NCI-H2029 (cell line): ENCODE measurements at regions not wholly inside any gene's neighbourhood (a gene's known extent, or its start where the extent isn't known, plus 50 kb on each side); places are given as distances from the start of the nearest gene placed in this dataset.
A peak's percentile ranks its signal among the peaks of the same experiment; 100 is the strongest.

ENCODE experiments used
- DNase-seq: peaks from one replicate; lab custom pipeline; 2025; lab: John Stamatoyannopoulos, UW

GRCh38 chr3:164572436-164572835 lies 505.9 kb downstream of the SI start:
- DNase-seq: no peak

- DNase-seq: no peak
Measured at GRCh38 chr3:164550857-164551256, 527.4 kb downstream of the SI start.

GRCh38 chr3:164539215-164539614 lies 539.1 kb downstream of the SI start:
- peak; percentile 49 for DNase-seq

GRCh38 chr3:164537485-164537884 lies 540.8 kb downstream of the SI start:
- DNase-seq: no peak

GRCh38 chr3:164533275-164533674 lies 545.0 kb downstream of the SI start:
- DNase-seq: peak; percentile 68

- DNase-seq: no peak
Measured at GRCh38 chr3:164526250-164526649, 552.0 kb downstream of the SI start.

GRCh38 chr3:164524201-164524600 lies 554.1 kb downstream of the SI start:
- no peak for DNase-seq

- DNase-seq: no peak
Measured at GRCh38 chr3:164522073-164522763, 556.1 kb downstream of the SI start.

GRCh38 chr3:164521644-164522043 lies 556.7 kb downstream of the SI start:
- no peak for DNase-seq

GRCh38 chr3:164521139-164521538 lies 557.2 kb downstream of the SI start:
- DNase-seq: no peak

- DNase-seq: no peak
Measured at GRCh38 chr3:164515256-164515655, 563.0 kb downstream of the SI start.

GRCh38 chr3:164514576-164514975 lies 563.7 kb downstream of the SI start:
- DNase-seq: no peak

GRCh38 chr3:164507886-164508285 lies 570.4 kb downstream of the SI start:
- DNase-seq: no peak

GRCh38 chr3:164498917-164499316 lies 579.4 kb downstream of the SI start:
- DNase-seq: no peak

GRCh38 chr3:164488893-164489292 lies 589.4 kb downstream of the SI start:
- DNase-seq: no peak

- no peak for DNase-seq
Measured at GRCh38 chr3:164486150-164486549, 592.1 kb downstream of the SI start.

GRCh38 chr3:164479978-164480377 lies 598.3 kb downstream of the SI start:
- no peak for DNase-seq

- no peak for DNase-seq
Measured at GRCh38 chr3:164479406-164479805, 598.9 kb downstream of the SI start.

GRCh38 chr3:164478323-164478722 lies 600.0 kb downstream of the SI start:
- DNase-seq: no peak

GRCh38 chr3:164477403-164477802 lies 600.9 kb downstream of the SI start:
- DNase-seq: no peak

- no peak for DNase-seq
Measured at GRCh38 chr3:164476631-164477030, 601.7 kb downstream of the SI start.

- no peak for DNase-seq
Measured at GRCh38 chr3:164470471-164470870, 607.8 kb downstream of the SI start.

GRCh38 chr3:164468055-164468454 lies 610.2 kb downstream of the SI start:
- DNase-seq: no peak

GRCh38 chr3:164467007-164467406 lies 611.3 kb downstream of the SI start:
- no peak for DNase-seq
